H9 (cell line): ENCODE measurements at regions not wholly inside any gene's neighbourhood (a gene's known extent, or its start where the extent isn't known, plus 50 kb on each side); places are given as distances from the start of the nearest gene placed in this dataset.

Source experiments
- DNase-seq: peaks from one replicate; pipeline ENCODE4 v3.0.0-alpha.2; 2017
- H2AFZ ChIP-seq: one replicate; pipeline ENCODE4 v1.6.1; 2013; ENCODE audit warnings: mild to moderate bottlenecking, low read length, control low read depth, moderate library complexity
- H2AK5ac ChIP-seq: 2 replicates; pipeline ENCODE4 v1.6.1; 2013; ENCODE audit warnings: low read length, control low read depth, mixed read lengths; ENCODE audit not compliant: insufficient read length
- H2BK120ac ChIP-seq: one replicate; pipeline ENCODE4 v1.6.1; 2013; ENCODE audit warnings: low read depth, mild to moderate bottlenecking, low read length, control low read depth, inconsistent platforms; ENCODE audit not compliant: poor library complexity, severe bottlenecking
- H2BK12ac ChIP-seq: 2 replicates; pipeline ENCODE4 v1.6.1; 2013; ENCODE audit warnings: low read length, control low read depth, mixed read lengths, low read depth; ENCODE audit not compliant: insufficient read length
- H2BK15ac ChIP-seq: 2 replicates; pipeline ENCODE4 v1.6.1; 2013; ENCODE audit warnings: low read depth, low read length, control low read depth
- H2BK20ac ChIP-seq: one replicate; pipeline ENCODE4 v1.6.1; 2013; ENCODE audit warnings: low read depth, mild to moderate bottlenecking, low read length, control low read depth, inconsistent platforms; ENCODE audit not compliant: poor library complexity, severe bottlenecking
- H2BK5ac ChIP-seq: 2 replicates; pipeline ENCODE4 v1.6.1; 2013; ENCODE audit warnings: low read length, control low read depth, mixed read lengths; ENCODE audit not compliant: insufficient read length
- H3K14ac ChIP-seq: 2 replicates; pipeline ENCODE4 v1.6.1; 2013; ENCODE audit warnings: low read length, control low read depth; ENCODE audit not compliant: insufficient read depth
- H3K18ac ChIP-seq: 2 replicates; pipeline ENCODE4 v1.6.1; 2013; ENCODE audit warnings: low read depth, mild to moderate bottlenecking, mixed read lengths, low read length, control low read depth; ENCODE audit not compliant: insufficient read length
- H3K23ac ChIP-seq: 2 replicates; pipeline ENCODE4 v1.6.1; 2013; ENCODE audit warnings: low read length, control low read depth, mixed read lengths, low read depth; ENCODE audit not compliant: insufficient read length
- H3K23me2 ChIP-seq: 2 replicates; pipeline ENCODE4 v1.6.1; 2013; ENCODE audit warnings: low read depth, mild to moderate bottlenecking, mixed read lengths, low read length, control low read depth; ENCODE audit not compliant: insufficient read length, poor library complexity, severe bottlenecking
- H3K27ac ChIP-seq: 2 replicates; pipeline ENCODE4 v1.5.1; 2013; ENCODE audit warnings: low read length, control low read depth, mixed read lengths, low read depth; ENCODE audit not compliant: insufficient read length
- H3K27me3 ChIP-seq: 2 replicates; pipeline ENCODE4 v1.6.1; 2013; ENCODE audit warnings: low read length, control low read depth, inconsistent platforms; ENCODE audit not compliant: insufficient read depth
- H3K4ac ChIP-seq: 2 replicates; pipeline ENCODE4 v1.6.1; 2013; ENCODE audit warnings: low read depth, mild to moderate bottlenecking, control low read depth, inconsistent platforms, low read length, moderate library complexity
- H3K4me1 ChIP-seq: 2 replicates; pipeline ENCODE4 v1.6.1; 2013; ENCODE audit warnings: low read length, control low read depth, inconsistent platforms; ENCODE audit not compliant: insufficient read depth
- H3K4me2 ChIP-seq: 2 replicates; pipeline ENCODE4 v1.6.1; 2013; ENCODE audit warnings: low read length, control low read depth, mixed read lengths; ENCODE audit not compliant: insufficient read length, insufficient read depth
- H3K56ac ChIP-seq: 2 replicates; pipeline ENCODE4 v1.6.1; 2013; ENCODE audit warnings: low read depth, mild to moderate bottlenecking, mixed read lengths, low read length, control low read depth; ENCODE audit not compliant: insufficient read length
- H3K79me1 ChIP-seq: 2 replicates; pipeline ENCODE4 v1.6.1; 2013; ENCODE audit warnings: low read depth, mild to moderate bottlenecking, moderate library complexity, low read length, control low read depth, inconsistent platforms; ENCODE audit not compliant: insufficient read depth, poor library complexity, severe bottlenecking
- H3K79me2 ChIP-seq: 2 replicates; pipeline ENCODE4 v1.6.1; 2013; ENCODE audit warnings: low read length, control low read depth, inconsistent platforms; ENCODE audit not compliant: insufficient read depth
- H3K9ac ChIP-seq: 2 replicates; pipeline ENCODE4 v1.6.1; 2013; ENCODE audit warnings: low read length, control low read depth, mixed read lengths; ENCODE audit not compliant: insufficient read length; ENCODE audit errors: extremely low read depth
- H3K9me3 ChIP-seq: one replicate; pipeline ENCODE4 v1.6.1; 2013; ENCODE audit warnings: low read depth, low read length, inconsistent platforms; ENCODE audit not compliant: control insufficient read depth
- H3T11ph ChIP-seq: one replicate; pipeline ENCODE4 v1.6.1; 2013; ENCODE audit warnings: mild to moderate bottlenecking, low read length, control low read depth, inconsistent platforms
- H4K20me1 ChIP-seq: one replicate; pipeline ENCODE4 v1.6.1; 2013; ENCODE audit not compliant: control insufficient read depth, insufficient read length, insufficient read depth
- H4K5ac ChIP-seq: 2 replicates; pipeline ENCODE4 v1.6.1; 2013; ENCODE audit warnings: low read depth, mild to moderate bottlenecking, mixed read lengths, low read length, control low read depth; ENCODE audit not compliant: insufficient read length
- H4K8ac ChIP-seq: replicated peaks from 2 replicates; pipeline ENCODE4 v1.6.1; 2013; ENCODE audit warnings: low read length, control low read depth, mixed read lengths, low read depth; ENCODE audit not compliant: insufficient read length
- H4K91ac ChIP-seq: 2 replicates; pipeline ENCODE4 v1.6.1; 2013; ENCODE audit warnings: low read depth, mild to moderate bottlenecking, moderate library complexity, mixed read lengths, low read length, control low read depth; ENCODE audit not compliant: insufficient read length
- H3K27ac Mint-ChIP-seq, 3 experiments: 2 replicates in 2 of 3; 3 replicates in 1 of 3; pipeline ENCODE4 v1.8.0; 2020 to 2021; ENCODE audit warnings: mixed read lengths in 3 of 3, mild to moderate bottlenecking in 1 of 3, moderate library complexity in 1 of 3
- H3K27me3 Mint-ChIP-seq: 2 replicates; pipeline ENCODE4 v1.8.0; 2021; ENCODE audit warnings: low read depth, mild to moderate bottlenecking, moderate library complexity, mixed read lengths
- H3K36me3 Mint-ChIP-seq, 3 experiments: 2 replicates in 2 of 3; 3 replicates in 1 of 3; pipeline ENCODE4 v1.8.0; 2020 to 2021; ENCODE audit warnings: low read depth in 3 of 3, mixed read lengths in 3 of 3; ENCODE audit not compliant: insufficient read depth in 1 of 3
- H3K4me1 Mint-ChIP-seq, 2 experiments: 2 replicates each; pipeline ENCODE4 v1.8.0; 2020; ENCODE audit warnings: mixed read lengths in 2 of 2
- H3K4me3 Mint-ChIP-seq, 2 experiments: 2 replicates in 1 of 2; 3 replicates in 1 of 2; pipeline ENCODE4 v1.8.0; 2020 to 2021; ENCODE audit warnings: mild to moderate bottlenecking in 2 of 2, mixed read lengths in 2 of 2, moderate library complexity in 1 of 2
- H3K9me3 Mint-ChIP-seq, 2 experiments: 2 replicates in 1 of 2; 3 replicates in 1 of 2; pipeline ENCODE4 v1.8.0; 2020; ENCODE audit warnings: mild to moderate bottlenecking in 2 of 2, mixed read lengths in 2 of 2, moderate library complexity in 1 of 2
- CTCF ChIP-seq: fragments of 200-600 bp; sonication (generic); conservative IDR thresholded peaks from 3 replicates; pipeline ENCODE4 v1.8.0; 2021; ENCODE audit warnings: antibody characterized with exemption, mild to moderate bottlenecking
- WGBS: extraction: QIAGEN DNeasy Blood & Tissue Kit; methylation state at CpG from one replicate; pipeline ENCODE4 v1.1.7; 2013; ENCODE audit warnings: missing lambda C conversion rate, low lambda C conversion rate, mixed read lengths; ENCODE audit not compliant: insufficient read length; ENCODE audit errors: extremely low coverage; 5-methylcytosine and 5-hydroxymethylcytosine counted together

DNA sequence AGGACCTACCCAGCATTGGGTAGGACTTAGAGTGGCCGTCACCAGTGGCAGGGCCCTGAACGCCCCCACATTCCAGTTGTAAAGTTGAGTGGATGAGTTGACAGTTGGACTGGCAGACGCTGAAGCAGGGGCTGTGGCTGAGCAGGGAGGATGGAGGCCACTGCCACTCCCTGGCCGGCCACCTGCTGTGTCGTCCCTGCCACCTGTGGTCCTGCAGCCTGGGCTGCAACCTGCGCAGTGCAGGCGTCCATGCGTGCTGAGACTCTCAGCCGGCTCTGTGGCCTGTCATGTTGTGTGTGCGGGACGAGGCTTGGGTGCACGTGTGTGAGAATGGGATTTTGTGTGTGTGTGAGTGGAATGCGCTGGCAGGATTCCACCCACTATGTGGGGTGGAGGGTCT is 80.8 kb downstream of the SCGB2B2 start:
- no CpG with 5 or more reads among the region's 13 CpGs for WGBS
- H3K9me3 Mint-ChIP-seq = peaks cover 22 to 94% of the 10 kb centered on the region in 2 experiments

More for the DNA sequence above, 80.8 kb downstream of the SCGB2B2 start:
- Histone ChIP-seq H4K5ac (no peak overlapping the region), H4K91ac (no peak overlapping the region), H3K9me3 (no peaks in the 10 kb centered on the region), H3K14ac (no peak overlapping the region; the same call in 1 of the 2 replicates), H3K9ac (no peak overlapping the region), H4K8ac (no peak overlapping the region), H2BK12ac (no peak overlapping the region), H3K23ac (no peak overlapping the region), H3K4ac (no peak overlapping the region), H4K20me1 (no peaks in the 10 kb centered on the region), H2BK5ac (no peak overlapping the region), H2AK5ac (no peak overlapping the region), H2AFZ (no peak overlapping the region), H2BK20ac (no peak overlapping the region), H2BK120ac (no peak overlapping the region), H3K27ac (no peak overlapping the region), H3K27me3 (no peaks in the 10 kb centered on the region), H3K4me1 (no peaks in the 10 kb centered on the region), H3K56ac (no peak overlapping the region), H2BK15ac (no peak overlapping the region), H3K79me1 (no peaks in the 10 kb centered on the region), H3K23me2 (no peaks in the 10 kb centered on the region), H3K79me2 (no peaks in the 10 kb centered on the region), H3K18ac (no peak overlapping the region), H3T11ph (no peak overlapping the region), H3K4me2 (no peak overlapping the region)
- H3K36me3 Mint-ChIP-seq = peaks cover 3 to 8% (median 5%) of the 10 kb centered on the region in 3 experiments; a peak in 6 of 7 replicates
- H3K4me1 Mint-ChIP-seq = no peaks in the 10 kb centered on the region
- DNase-seq = no peak
- no peak for TF ChIP-seq CTCF
- H3K27ac Mint-ChIP-seq = no peak overlapping the region; a peak in 1 of 7 replicates
- peaks cover 11% of the 10 kb centered on the region for H3K27me3 Mint-ChIP-seq
- H3K4me3 Mint-ChIP-seq = no peak overlapping the region
